ENCODE measurements at regions not wholly inside any gene's neighbourhood (a gene's known extent, or its start where the extent isn't known, plus 50 kb on each side); places are given as distances from the start of the nearest gene placed in this dataset.

- no peak for ATAC-seq
- DNase-seq = no peak
- intact Hi-C loops (cut with DNase I, micrococcal nuclease) = no loop called here
- H3K4me3 ChIP-seq = no peak overlapping the region
- H3K9me3 ChIP-seq = no peaks in the 10 kb centered on the region
- no peaks in the 10 kb centered on the region for H3K36me3 ChIP-seq (ENCODE audit: low read depth)
- H3K4me1 ChIP-seq (ENCODE audit: low read depth) = no peaks in the 10 kb centered on the region
- TF ChIP-seq, protein P1, sequence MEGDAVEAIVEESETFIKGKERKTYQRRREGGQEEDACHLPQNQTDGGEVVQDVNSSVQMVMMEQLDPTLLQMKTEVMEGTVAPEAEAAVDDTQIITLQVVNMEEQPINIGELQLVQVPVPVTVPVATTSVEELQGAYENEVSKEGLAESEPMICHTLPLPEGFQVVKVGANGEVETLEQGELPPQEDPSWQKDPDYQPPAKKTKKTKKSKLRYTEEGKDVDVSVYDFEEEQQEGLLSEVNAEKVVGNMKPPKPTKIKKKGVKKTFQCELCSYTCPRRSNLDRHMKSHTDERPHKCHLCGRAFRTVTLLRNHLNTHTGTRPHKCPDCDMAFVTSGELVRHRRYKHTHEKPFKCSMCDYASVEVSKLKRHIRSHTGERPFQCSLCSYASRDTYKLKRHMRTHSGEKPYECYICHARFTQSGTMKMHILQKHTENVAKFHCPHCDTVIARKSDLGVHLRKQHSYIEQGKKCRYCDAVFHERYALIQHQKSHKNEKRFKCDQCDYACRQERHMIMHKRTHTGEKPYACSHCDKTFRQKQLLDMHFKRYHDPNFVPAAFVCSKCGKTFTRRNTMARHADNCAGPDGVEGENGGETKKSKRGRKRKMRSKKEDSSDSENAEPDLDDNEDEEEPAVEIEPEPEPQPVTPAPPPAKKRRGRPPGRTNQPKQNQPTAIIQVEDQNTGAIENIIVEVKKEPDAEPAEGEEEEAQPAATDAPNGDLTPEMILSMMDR (IDR thresholded peaks at IDR 0.05) = no peak
These were observed 82.7 kb upstream of the KLF13 start for GRCh38 chr15:31243895-31244294.

DNA sequence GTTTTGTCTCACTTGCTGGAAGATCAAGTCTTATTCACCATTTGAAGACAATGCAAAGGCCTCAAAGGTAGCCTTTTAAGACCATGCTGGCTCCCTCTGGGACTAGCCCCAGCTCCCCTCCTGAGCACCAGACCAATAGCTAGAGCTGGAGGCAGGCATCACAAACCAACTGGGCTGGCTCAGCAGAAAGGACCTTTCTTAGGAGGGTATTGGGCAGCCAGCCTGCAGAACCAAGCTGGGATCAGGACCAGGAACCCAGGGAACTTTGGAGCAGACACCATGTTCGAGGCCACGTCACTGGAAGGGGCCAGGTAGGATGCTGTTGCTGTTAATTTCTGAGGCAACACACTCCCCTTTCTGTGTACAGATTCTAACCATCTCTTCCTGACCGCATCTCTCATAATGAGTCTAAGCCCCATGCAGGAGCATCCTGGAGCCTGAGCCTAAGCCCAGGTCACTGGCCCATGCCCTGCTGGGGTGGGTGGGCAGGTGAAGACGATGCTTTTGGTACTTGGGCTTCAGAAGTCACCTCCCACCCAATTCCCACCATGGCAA lies 81.4 kb upstream of the KLF13 start:
- H3K4me1 ChIP-seq (ENCODE audit: low read depth) = no peaks in the 10 kb centered on the region
- TF ChIP-seq, protein P1 (IDR thresholded peaks at IDR 0.05) = no peak
- intact Hi-C loops (cut with DNase I, micrococcal nuclease) = no loop called here
- H3K36me3 ChIP-seq (ENCODE audit: low read depth) = no peaks in the 10 kb centered on the region
- H3K9me3 ChIP-seq = no peaks in the 10 kb centered on the region
- DNase-seq (peak in 2 of 3 donors; percentile 9 to 21), ATAC-seq (no peak)
- no peak overlapping the region for H3K4me3 ChIP-seq

- intact Hi-C loops (cut with DNase I, micrococcal nuclease) = no loop called here
- ATAC-seq (no peak), DNase-seq (peak in 1 of 3 donors; percentile 15)
- H3K4me1 ChIP-seq (ENCODE audit: low read depth) = no peaks in the 10 kb centered on the region
- no peaks in the 10 kb centered on the region for H3K36me3 ChIP-seq (ENCODE audit: low read depth)
- H3K4me3 ChIP-seq = no peak overlapping the region
- TF ChIP-seq, protein P1 (IDR thresholded peaks at IDR 0.05) = no peak
- H3K9me3 ChIP-seq = no peaks in the 10 kb centered on the region
These were observed 80.9 kb upstream of the KLF13 start for GRCh38 chr15:31245756-31246155.

- no peaks in the 10 kb centered on the region for H3K9me3 ChIP-seq
- no peak overlapping the region for H3K4me3 ChIP-seq
- no peaks in the 10 kb centered on the region for H3K4me1 ChIP-seq (ENCODE audit: low read depth)
- DNase-seq = peak in 2 of 3 donors; percentile 9 to 25
- TF ChIP-seq, protein P1 (IDR thresholded peaks at IDR 0.05) = no peak
- intact Hi-C loops (cut with DNase I, micrococcal nuclease) = no loop called here
- H3K36me3 ChIP-seq (ENCODE audit: low read depth) = no peaks in the 10 kb centered on the region
- no peak for ATAC-seq
These were observed 79.2 kb upstream of the KLF13 start for GRCh38 chr15:31247404-31247803.

DNA sequence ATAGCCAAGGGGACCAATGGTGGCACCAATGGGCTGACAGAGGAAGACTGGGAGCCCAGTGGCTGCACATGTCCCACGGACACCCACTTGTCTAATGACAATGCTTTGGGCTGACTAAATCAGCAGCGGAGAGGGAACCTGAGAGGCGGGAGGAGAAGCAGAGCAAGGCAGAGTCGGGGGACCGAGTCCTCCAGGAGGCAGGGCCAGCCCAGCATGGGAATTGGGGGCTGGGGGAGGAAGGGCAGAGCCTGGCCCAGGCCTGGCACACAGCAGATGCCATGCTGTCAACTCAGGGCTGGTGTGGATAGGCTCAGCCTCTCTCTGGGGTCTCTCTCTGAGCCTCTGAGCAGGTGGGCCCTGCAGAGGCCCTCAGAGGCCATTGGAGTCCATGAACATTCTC lies 78.4 kb upstream of the KLF13 start:
- no peaks in the 10 kb centered on the region for H3K4me1 ChIP-seq (ENCODE audit: low read depth)

More for the DNA sequence above, 78.4 kb upstream of the KLF13 start:
- DNase-seq (peak in 2 of 3 donors; percentile 12 to 18), ATAC-seq (no peak)
- intact Hi-C loops (cut with DNase I, micrococcal nuclease) = no loop called here
- Histone ChIP-seq H3K36me3 (ENCODE audit: low read depth) (no peaks in the 10 kb centered on the region), H3K9me3 (no peaks in the 10 kb centered on the region), H3K4me3 (no peak overlapping the region)
- TF ChIP-seq, protein P1 (IDR thresholded peaks at IDR 0.05) = no peak

Measured in mucosa of descending colon (tissue), 3 donors.